ENCODE measurements at regions not wholly inside any gene's neighbourhood (a gene's known extent, or its start where the extent isn't known, plus 50 kb on each side); places are given as distances from the start of the nearest gene placed in this dataset.
A peak's percentile ranks its signal among the peaks of the same experiment; 100 is the strongest.

DNA sequence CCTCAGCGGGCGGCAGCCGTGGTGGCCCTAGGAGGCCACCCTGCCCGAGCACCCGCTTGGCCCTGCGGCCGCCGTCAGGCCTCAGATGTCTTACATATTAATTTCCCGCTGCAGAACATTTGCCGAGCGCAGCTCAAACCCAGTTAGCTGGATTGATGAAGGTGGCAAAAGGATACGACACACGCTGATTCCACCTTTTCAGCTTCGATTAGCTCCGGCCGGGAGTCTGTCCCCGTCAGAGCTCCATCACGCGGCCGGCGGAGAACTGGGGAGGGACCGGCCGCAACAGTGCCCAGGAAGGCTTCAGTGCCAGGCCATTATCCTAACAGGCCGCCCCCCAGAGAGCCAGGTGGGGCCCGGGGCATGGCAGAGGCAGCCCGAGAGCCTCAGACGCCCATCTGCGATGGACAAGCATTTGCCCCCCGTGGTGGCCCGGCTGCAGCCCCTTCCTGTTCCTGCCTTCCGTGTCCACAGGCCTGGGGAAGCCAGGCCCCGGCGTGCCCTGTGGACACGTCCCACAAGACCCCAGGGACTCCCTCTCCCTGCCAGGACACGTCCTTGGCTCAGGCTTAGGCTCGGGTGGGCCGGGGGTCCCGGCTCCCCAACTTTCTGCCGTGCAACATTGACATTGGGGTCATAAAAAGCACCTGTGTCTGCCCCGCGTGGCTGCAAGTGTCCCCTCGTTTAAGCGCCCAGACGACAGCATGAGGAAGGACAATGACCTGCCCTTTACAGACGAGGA is 133.8 kb upstream of the NKX1-1 start:
- H3K27ac ChIP-seq = no peak overlapping the region
- no peak overlapping the region for H3K4me3 ChIP-seq
- no peaks in the 10 kb centered on the region for H3K9me3 ChIP-seq
- H3K27me3 ChIP-seq = peaks cover 0 to 77% (median 0%) of the 10 kb centered on the region in 3 donors
- peaks cover 0 to 6% (median 5%) of the 10 kb centered on the region in 4 donors for H3K4me1 ChIP-seq
- WGBS, 5 donors = 82 to 95% (median 88%) methylated on average over 23 to 45 of the region's 45 CpGs
- TF ChIP-seq POLR2AphosphoS5 (IDR thresholded peaks at IDR 0.05) = no peak
- TF ChIP-seq POLR2A (IDR thresholded peaks at IDR 0.05) = no peak
- TF ChIP-seq EP300 (IDR thresholded peaks at IDR 0.05) = no peak
- TF ChIP-seq, protein P1, sequence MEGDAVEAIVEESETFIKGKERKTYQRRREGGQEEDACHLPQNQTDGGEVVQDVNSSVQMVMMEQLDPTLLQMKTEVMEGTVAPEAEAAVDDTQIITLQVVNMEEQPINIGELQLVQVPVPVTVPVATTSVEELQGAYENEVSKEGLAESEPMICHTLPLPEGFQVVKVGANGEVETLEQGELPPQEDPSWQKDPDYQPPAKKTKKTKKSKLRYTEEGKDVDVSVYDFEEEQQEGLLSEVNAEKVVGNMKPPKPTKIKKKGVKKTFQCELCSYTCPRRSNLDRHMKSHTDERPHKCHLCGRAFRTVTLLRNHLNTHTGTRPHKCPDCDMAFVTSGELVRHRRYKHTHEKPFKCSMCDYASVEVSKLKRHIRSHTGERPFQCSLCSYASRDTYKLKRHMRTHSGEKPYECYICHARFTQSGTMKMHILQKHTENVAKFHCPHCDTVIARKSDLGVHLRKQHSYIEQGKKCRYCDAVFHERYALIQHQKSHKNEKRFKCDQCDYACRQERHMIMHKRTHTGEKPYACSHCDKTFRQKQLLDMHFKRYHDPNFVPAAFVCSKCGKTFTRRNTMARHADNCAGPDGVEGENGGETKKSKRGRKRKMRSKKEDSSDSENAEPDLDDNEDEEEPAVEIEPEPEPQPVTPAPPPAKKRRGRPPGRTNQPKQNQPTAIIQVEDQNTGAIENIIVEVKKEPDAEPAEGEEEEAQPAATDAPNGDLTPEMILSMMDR (IDR thresholded peaks at IDR 0.05) = no peak
- H3K36me3 ChIP-seq = no peaks in the 10 kb centered on the region
- intact Hi-C loops (cut with DNase I; ENCODE audit: low total_unique reads) = no loop called here
- no peak for DNase-seq

DNA sequence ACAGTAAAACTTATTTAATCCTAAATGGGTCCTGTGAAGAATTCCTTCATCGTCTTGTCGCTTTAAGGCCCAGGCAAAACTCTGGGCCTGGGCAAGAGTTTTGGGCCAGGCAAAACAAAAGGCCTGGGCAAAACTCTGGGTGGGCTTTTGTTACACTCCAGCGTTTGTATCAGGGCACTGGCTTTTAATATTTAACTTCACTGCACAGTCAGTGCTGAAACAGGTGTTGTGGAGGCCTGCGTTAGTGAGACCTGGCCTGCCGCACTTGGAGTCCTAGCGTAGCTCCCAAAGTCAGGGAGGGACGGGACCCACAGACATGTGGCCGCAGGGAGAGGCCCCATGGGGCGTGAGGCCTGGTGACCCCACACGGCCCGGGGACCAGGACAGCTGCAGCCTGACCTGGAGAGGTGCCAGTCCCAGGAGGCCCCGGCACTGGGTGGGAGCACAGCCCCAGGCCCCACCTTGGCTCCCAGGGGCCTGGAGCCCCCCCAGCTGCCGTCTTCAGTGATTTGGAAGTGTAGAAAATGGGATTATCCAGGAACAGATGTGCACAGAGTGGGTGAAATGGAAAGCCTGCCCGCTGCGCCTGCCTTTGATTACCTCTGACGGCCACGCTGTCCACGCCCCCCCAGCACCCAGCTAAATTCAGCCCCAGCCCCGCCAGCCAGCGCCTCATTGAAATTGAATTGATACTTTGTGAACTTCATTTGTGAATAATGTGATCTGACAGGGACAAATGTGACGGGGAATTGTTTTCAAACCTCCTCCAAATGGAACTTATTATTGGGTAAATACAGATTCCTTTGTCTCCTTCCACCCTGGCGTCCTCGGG is 132.9 kb upstream of the NKX1-1 start:
- peaks cover 0 to 80% (median 1%) of the 10 kb centered on the region in 3 donors for H3K27me3 ChIP-seq
- intact Hi-C loops (cut with DNase I; ENCODE audit: low total_unique reads) = no loop called here
- WGBS, 5 donors = 73 to 83% (median 75%) methylated on average over 18 to 23 of the region's 23 CpGs
- H3K4me1 ChIP-seq = peaks cover 0 to 2% (median 0%) of the 10 kb centered on the region in 4 donors
- no peak overlapping the region for H3K4me3 ChIP-seq
- no peaks in the 10 kb centered on the region for H3K36me3 ChIP-seq
- H3K9me3 ChIP-seq = no peaks in the 10 kb centered on the region
- no peak overlapping the region for H3K27ac ChIP-seq
- DNase-seq = peak in 1 of 2 donors; percentile 42
- no peak for TF ChIP-seq EP300 (IDR thresholded peaks at IDR 0.05)
- TF ChIP-seq POLR2A (IDR thresholded peaks at IDR 0.05) = no peak

DNA sequence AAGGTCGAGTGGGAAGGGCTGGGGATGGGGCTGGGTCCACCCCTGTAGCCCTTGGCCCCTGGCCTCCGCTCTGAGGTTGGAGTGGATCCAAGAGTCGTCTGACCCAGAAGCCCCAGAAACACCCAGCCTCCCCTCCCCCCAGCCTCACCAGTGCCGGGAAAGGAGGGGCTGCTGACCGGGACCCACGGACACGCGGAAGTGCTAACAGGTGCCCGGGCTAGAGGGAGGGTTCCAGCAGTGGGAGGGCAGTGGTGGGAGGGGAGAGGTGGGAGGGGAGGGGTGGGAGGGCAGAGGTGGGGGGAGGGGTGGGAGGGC is 131.8 kb upstream of the NKX1-1 start:
- Histone ChIP-seq H3K4me3 (no peak overlapping the region), H3K27me3 (peaks cover 0 to 80% (median 3%) of the 10 kb centered on the region in 3 donors), H3K4me1 (peaks cover 0 to 11% (median 0%) of the 10 kb centered on the region in 4 donors), H3K9me3 (no peaks in the 10 kb centered on the region), H3K27ac (no peak overlapping the region), H3K36me3 (no peaks in the 10 kb centered on the region)
- 36 to 57% (median 52%) methylated on average over 4 to 9 of the region's 9 CpGs for WGBS, 5 donors
- intact Hi-C loops (cut with DNase I; ENCODE audit: low total_unique reads) = no loop called here
- no peak for TF ChIP-seq POLR2AphosphoS5 (IDR thresholded peaks at IDR 0.05)
- TF ChIP-seq, protein P1 (IDR thresholded peaks at IDR 0.05) = no peak
- no peak for DNase-seq

DNA sequence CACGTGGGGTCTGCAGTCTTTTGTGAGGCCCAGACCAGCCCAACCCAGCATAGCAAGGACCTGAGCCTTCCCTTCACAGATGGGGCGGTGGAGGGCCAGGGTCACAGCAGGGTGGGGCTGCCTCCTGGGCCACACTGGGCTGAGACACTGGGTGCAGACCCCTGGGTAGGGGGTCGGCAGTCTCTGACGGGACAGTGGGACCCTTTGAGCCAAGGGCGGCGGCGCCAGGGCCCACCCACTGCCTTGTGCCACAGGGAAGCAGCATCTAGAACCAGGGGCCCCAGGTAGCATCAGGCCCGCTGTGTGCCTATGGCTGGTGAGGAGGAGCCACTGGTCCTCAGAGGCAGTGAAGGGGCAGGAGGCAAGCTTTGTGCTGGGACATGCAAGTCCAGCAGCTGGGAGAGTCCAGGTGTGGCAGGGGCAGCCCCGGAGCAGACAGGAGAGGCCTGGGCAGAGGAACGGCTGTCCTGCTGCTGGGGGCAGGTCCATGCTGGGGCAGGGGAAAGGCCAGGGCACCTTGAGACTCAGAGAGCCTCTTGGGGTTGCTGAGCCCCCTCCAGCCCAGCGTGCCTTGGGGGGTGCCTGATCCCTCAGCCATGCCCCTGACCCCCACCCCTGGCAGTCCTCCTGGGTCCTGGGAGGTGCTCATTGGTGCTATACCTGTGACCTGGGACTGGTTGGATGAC is 131.3 kb upstream of the NKX1-1 start:
- TF ChIP-seq POLR2A (IDR thresholded peaks at IDR 0.05) (no peak), POLR2AphosphoS5 (IDR thresholded peaks at IDR 0.05) (no peak), EP300 (IDR thresholded peaks at IDR 0.05) (no peak)
- TF ChIP-seq, protein P1 (IDR thresholded peaks at IDR 0.05) = no peak
- no peaks in the 10 kb centered on the region for H3K36me3 ChIP-seq
- peaks cover 0 to 11% (median 0%) of the 10 kb centered on the region in 4 donors for H3K4me1 ChIP-seq
- no peaks in the 10 kb centered on the region for H3K9me3 ChIP-seq
- H3K27ac ChIP-seq = no peak overlapping the region
- H3K27me3 ChIP-seq = peaks cover 0 to 80% (median 7%) of the 10 kb centered on the region in 3 donors
- intact Hi-C loops (cut with DNase I; ENCODE audit: low total_unique reads) = no loop called here
- no peak for DNase-seq
- H3K4me3 ChIP-seq = no peak overlapping the region
- 82 to 86% (median 83%) methylated on average over 4 to 11 of the region's 11 CpGs for WGBS, 5 donors

Measured in stomach (tissue), 8 donors.